Ovary (tissue), 7 donors: ENCODE measurements at regions not wholly inside any gene's neighbourhood (a gene's known extent, or its start where the extent isn't known, plus 50 kb on each side); places are given as distances from the start of the nearest gene placed in this dataset.

Experiments used
- DNase-seq, 5 donors: peaks; one replicate each; pipeline ENCODE4 v3.0.0-alpha.2; 2019 to 2020
- H3K27ac ChIP-seq, 2 donors: fragments of 200-600 bp; one replicate each; pipeline versions ENCODE4 v1.5.1 to v1.8.0; 2019 to 2022
- H3K27me3 ChIP-seq: fragments of 200-600 bp; one replicate; pipeline ENCODE4 v1.8.0; 2022
- H3K36me3 ChIP-seq: fragments of 200-600 bp; sonication (generic); one replicate; pipeline ENCODE4 v1.5.1; 2019
- H3K4me1 ChIP-seq: one replicate; pipeline ENCODE4 v1.8.1; 2013; ENCODE audit warnings: mild to moderate bottlenecking, moderate library complexity; ENCODE audit not compliant: insufficient read depth
- H3K4me3 ChIP-seq: fragments of 200-600 bp; sonication (generic); one replicate; pipeline ENCODE4 v1.5.1; 2017
- H3K9me3 ChIP-seq, 2 donors: fragments of 200-600 bp in 1 of 2; sonication (generic) in 1 of 2; one replicate each; pipeline versions ENCODE4 v1.5.1 to v1.8.1; 2013 to 2019; ENCODE audit warnings: mild to moderate bottlenecking in 1 of 2, moderate library complexity in 1 of 2
- CTCF ChIP-seq, 3 donors: fragments of 450-650 bp in 2 of 3; fragments of 200-600 bp in 1 of 3; IDR thresholded peaks; one replicate each; pipeline versions ENCODE4 v1.5.1 to v1.8.0; 2016 to 2022; ENCODE audit warnings: antibody characterized with exemption in 3 of 3, mild to moderate bottlenecking in 1 of 3
- EP300 ChIP-seq: sonication (generic); formaldehyde crosslinking; IDR thresholded peaks from one replicate; pipeline ENCODE4 v1.6.1; 2017; ENCODE audit warnings: antibody characterized with exemption
- POLR2A ChIP-seq: fragments of 450-650 bp; IDR thresholded peaks from one replicate; pipeline ENCODE4 v1.6.1; 2017; ENCODE audit warnings: antibody characterized with exemption, mild to moderate bottlenecking, moderate library complexity
- WGBS, 3 donors: extraction: QIAGEN DNeasy Blood & Tissue Kit in 1 of 3; methylation state at CpG; one replicate each; pipeline versions ENCODE4 v1.1.5 to v1.1.7; 2013 to 2017; 5-methylcytosine and 5-hydroxymethylcytosine counted together
- intact Hi-C, 4 donors: fragments of 100-400 bp; cut with DNase I; formaldehyde crosslinking; loops; one replicate each; pipeline versions ENCODE4 v1.11.0 to v1.15.1; 2022 to 2023
- donor health status: DM: no; HTN: no; CAD: no; lungs with moderate emphysema.
- donor health status: DM: no; HTN: no; CAD: no.
- donor health status: Bipolar disorder and iron deficiency.
- donor health status: DM: no; HTN: no; CAD: no.
- donor health status: DM: yes; HTN: yes; CAD: no.

DNA sequence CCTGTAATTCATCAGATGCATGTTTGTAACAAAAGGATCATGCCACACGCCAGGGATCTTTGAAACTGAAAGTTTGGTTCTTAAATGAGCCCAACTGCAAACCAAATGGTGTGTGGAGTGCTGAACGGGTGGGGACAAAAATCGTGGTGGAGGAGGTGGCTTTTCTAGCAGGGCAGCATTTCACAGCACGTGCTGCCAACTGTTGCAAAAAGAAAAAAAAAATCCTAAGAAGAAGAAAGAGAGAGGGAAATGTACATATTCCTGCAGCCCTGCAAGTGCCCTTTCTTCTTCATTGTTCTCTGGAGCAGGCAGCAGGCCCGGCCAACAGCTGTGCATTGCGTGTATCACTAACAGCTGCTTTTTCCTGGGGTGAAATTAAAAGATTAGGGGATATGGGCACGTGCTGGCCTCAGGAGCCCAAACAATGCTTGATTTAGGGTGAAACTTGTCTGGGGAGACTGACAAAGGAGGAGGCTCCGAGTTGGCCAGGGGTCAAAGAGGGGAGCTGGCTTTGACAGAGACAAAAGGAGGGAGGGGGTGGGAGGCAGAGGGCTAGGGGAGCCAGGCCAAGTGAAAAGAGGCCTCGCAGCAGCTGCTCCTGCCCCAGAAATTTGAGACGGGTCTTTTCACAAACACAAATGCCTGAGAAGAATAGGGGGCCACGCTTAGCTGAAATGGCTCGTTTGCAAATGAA, 73.0 kb downstream of the GADD45G start:
- 14 to 19% (median 18%) methylated on average over 12 of the region's 12 CpGs for WGBS, 3 donors
- no peaks in the 10 kb centered on the region for H3K9me3 ChIP-seq
- H3K27me3 ChIP-seq = no peaks in the 10 kb centered on the region
- H3K4me3 ChIP-seq = no peak overlapping the region
- no peak overlapping the region for H3K27ac ChIP-seq
- peaks cover 13% of the 10 kb centered on the region for H3K4me1 ChIP-seq
- TF ChIP-seq EP300 (no peak), CTCF (IDR thresholded peaks at IDR 0.05) (no peak), POLR2A (no peak)
- intact Hi-C loops = no loop called here
- DNase-seq = peak in 4 of 5 donors; percentile 50 to 67 (median 55)
- H3K36me3 ChIP-seq = no peaks in the 10 kb centered on the region

GRCh38 chr9:89678396-89679015, 73.7 kb downstream of the GADD45G start:
- Histone ChIP-seq H3K36me3 (no peaks in the 10 kb centered on the region), H3K27ac (no peak overlapping the region), H3K4me1 (peaks cover 13% of the 10 kb centered on the region), H3K27me3 (no peaks in the 10 kb centered on the region), H3K4me3 (no peak overlapping the region), H3K9me3 (no peaks in the 10 kb centered on the region)
- 45 to 57% (median 50%) methylated on average over 10 of the region's 10 CpGs for WGBS, 3 donors
- TF ChIP-seq EP300 = no peak
- no peak for TF ChIP-seq POLR2A
- TF ChIP-seq CTCF (IDR thresholded peaks at IDR 0.05) = no peak
- no peak for DNase-seq
- intact Hi-C loops = no loop called here

DNA sequence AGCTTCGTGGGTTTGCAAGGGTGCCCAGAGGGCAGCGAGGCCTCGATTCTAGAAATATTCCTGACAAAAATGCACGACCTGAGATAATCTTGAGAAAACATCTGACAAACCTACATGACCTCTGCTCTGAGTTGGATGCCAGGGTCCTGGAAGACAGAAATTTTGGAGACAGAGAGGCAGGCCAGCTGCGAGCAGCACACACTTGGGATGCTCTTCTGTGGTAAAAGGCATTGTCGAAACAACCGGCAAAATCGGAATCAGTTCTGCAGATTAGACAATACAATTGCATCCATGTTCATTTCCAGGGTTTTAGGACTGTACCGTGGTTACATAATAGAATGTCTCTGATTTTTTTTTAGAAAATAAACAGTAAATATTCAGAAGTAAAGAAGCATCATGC, 74.2 kb downstream of the GADD45G start:
- 86 to 91% (median 89%) methylated on average over 9 of the region's 9 CpGs for WGBS, 3 donors

GRCh38 chr9:89679581-89679980, 74.8 kb downstream of the GADD45G start:
- H3K4me3 ChIP-seq = no peak overlapping the region
- no peaks in the 10 kb centered on the region for H3K9me3 ChIP-seq
- H3K4me1 ChIP-seq = peaks cover 16% of the 10 kb centered on the region
- 83 to 87% (median 85%) methylated on average over 3 of the region's 3 CpGs for WGBS, 3 donors
- no peaks in the 10 kb centered on the region for H3K27me3 ChIP-seq
- TF ChIP-seq CTCF (IDR thresholded peaks at IDR 0.05) (no peak), EP300 (no peak), POLR2A (no peak)
- DNase-seq = no peak
- intact Hi-C loops = no loop called here
- no peaks in the 10 kb centered on the region for H3K36me3 ChIP-seq
- no peak overlapping the region for H3K27ac ChIP-seq

More for the DNA sequence above, 74.2 kb downstream of the GADD45G start:
- no peak overlapping the region for H3K4me3 ChIP-seq
- H3K27me3 ChIP-seq = no peaks in the 10 kb centered on the region
- peaks cover 15% of the 10 kb centered on the region for H3K4me1 ChIP-seq
- no peaks in the 10 kb centered on the region for H3K9me3 ChIP-seq
- H3K27ac ChIP-seq = no peak overlapping the region
- intact Hi-C loops = no loop called here
- TF ChIP-seq EP300 = no peak
- TF ChIP-seq CTCF (IDR thresholded peaks at IDR 0.05) = no peak
- no peak for TF ChIP-seq POLR2A
- DNase-seq = no peak
- H3K36me3 ChIP-seq = no peaks in the 10 kb centered on the region
